ENCODE measurements at regions not wholly inside any gene's neighbourhood (a gene's known extent, or its start where the extent isn't known, plus 50 kb on each side); places are given as distances from the start of the nearest gene placed in this dataset.

DNA sequence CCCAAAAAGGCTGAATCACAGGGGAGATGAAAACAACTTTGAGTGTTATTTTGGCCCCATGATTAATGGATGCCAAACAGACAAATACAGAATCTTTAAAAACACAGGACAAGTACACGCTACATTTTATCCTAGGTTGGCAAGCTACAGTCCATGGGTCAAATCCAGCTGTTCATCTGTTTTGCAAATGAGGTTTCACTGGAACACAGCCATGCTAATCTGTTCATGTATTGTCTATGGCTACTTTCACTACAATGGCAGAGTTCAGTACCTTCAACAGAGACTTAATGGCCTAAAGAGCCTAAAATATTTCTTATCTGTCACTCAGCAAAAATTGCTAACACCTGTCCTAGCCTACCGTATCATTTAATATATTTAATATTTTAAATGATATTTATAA is 1548.5 kb upstream of the IGFBP7 start:
- TF ChIP-seq, protein P1, sequence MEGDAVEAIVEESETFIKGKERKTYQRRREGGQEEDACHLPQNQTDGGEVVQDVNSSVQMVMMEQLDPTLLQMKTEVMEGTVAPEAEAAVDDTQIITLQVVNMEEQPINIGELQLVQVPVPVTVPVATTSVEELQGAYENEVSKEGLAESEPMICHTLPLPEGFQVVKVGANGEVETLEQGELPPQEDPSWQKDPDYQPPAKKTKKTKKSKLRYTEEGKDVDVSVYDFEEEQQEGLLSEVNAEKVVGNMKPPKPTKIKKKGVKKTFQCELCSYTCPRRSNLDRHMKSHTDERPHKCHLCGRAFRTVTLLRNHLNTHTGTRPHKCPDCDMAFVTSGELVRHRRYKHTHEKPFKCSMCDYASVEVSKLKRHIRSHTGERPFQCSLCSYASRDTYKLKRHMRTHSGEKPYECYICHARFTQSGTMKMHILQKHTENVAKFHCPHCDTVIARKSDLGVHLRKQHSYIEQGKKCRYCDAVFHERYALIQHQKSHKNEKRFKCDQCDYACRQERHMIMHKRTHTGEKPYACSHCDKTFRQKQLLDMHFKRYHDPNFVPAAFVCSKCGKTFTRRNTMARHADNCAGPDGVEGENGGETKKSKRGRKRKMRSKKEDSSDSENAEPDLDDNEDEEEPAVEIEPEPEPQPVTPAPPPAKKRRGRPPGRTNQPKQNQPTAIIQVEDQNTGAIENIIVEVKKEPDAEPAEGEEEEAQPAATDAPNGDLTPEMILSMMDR (IDR thresholded peaks at IDR 0.05): no peak
- TF ChIP-seq POLR2A (IDR thresholded peaks at IDR 0.05): no peak
- no peak for TF ChIP-seq POLR2AphosphoS5 (IDR thresholded peaks at IDR 0.05; ENCODE audit: insufficient read depth in 1 of 2, low read depth in 1 of 2)
